ENCODE measurements at regions not wholly inside any gene's neighbourhood (a gene's known extent, or its start where the extent isn't known, plus 50 kb on each side); places are given as distances from the start of the nearest gene placed in this dataset.

GRCh38 chr11:109480251-109480650 is 58.3 kb downstream of the C11orf87 start:
- Histone ChIP-seq H3K27me3 (ENCODE audit: insufficient read depth) (no peaks in the 10 kb centered on the region), H3K36me3 (replicated peaks in 1 of 2; ENCODE audit: control insufficient read depth in 1 of 2, insufficient read depth in 2 of 2, low read length in 1 of 2) (no peaks in the 10 kb centered on the region), H3K27ac (ENCODE audit: low read depth in 2 of 2, low read length in 1 of 2) (no peak overlapping the region), H3K9me2 (no peaks in the 10 kb centered on the region), H2AFZ (ENCODE audit: low read depth) (no peak overlapping the region), H3K4me1 (ENCODE audit: control insufficient read depth in 1 of 2, insufficient read depth in 2 of 2, low read depth in 1 of 2, low read length in 1 of 2) (no peaks in the 10 kb centered on the region), H3K79me2 (ENCODE audit: insufficient read depth) (no peaks in the 10 kb centered on the region), H3K9ac (no peak overlapping the region), H3K9me3 (no peaks in the 10 kb centered on the region), H3F3A (replicated peaks; ENCODE audit: insufficient read depth) (no peaks in the 10 kb centered on the region), H4K20me1 (ENCODE audit: insufficient read depth) (no peaks in the 10 kb centered on the region), H3K4me3 (ENCODE audit: low read depth in 2 of 2, low read length in 1 of 2) (no peak overlapping the region), H3K4me2 (no peak overlapping the region)
- POLR2A ChIA-PET = no interaction called here
- TF ChIP-seq TEAD4 (IDR thresholded peaks at IDR 0.05; ENCODE audit: borderline replicate concordance, insufficient read depth) (no peak), EP300 (IDR thresholded peaks at IDR 0.05; ENCODE audit: borderline replicate concordance in 1 of 2, low read depth in 1 of 2, low read length in 1 of 2) (no peak), IRF3 (IDR thresholded peaks at IDR 0.05; ENCODE audit: low read depth, low read length) (no peak), YY1 (IDR thresholded peaks at IDR 0.05; ENCODE audit: low read depth) (no peak), RCOR1 (IDR thresholded peaks at IDR 0.05; ENCODE audit: low read length) (no peak), CTCF (IDR thresholded peaks at IDR 0.05) (no peak), MXI1 (IDR thresholded peaks at IDR 0.05; ENCODE audit: low read depth, low read length) (no peak), SIN3A (IDR thresholded peaks at IDR 0.05; ENCODE audit: borderline replicate concordance, low read depth, low read length) (no peak), FOXJ3 (CRISPR knock-in tag; IDR thresholded peaks at IDR 0.05) (no peak), MEF2A (IDR thresholded peaks at IDR 0.05; ENCODE audit: borderline replicate concordance, low read depth) (no peak), JUND (IDR thresholded peaks at IDR 0.05) (no peak), POLR2AphosphoS5 (IDR thresholded peaks at IDR 0.05; ENCODE audit: low read depth, low read length) (no peak)
- TF ChIP-seq, protein P1, sequence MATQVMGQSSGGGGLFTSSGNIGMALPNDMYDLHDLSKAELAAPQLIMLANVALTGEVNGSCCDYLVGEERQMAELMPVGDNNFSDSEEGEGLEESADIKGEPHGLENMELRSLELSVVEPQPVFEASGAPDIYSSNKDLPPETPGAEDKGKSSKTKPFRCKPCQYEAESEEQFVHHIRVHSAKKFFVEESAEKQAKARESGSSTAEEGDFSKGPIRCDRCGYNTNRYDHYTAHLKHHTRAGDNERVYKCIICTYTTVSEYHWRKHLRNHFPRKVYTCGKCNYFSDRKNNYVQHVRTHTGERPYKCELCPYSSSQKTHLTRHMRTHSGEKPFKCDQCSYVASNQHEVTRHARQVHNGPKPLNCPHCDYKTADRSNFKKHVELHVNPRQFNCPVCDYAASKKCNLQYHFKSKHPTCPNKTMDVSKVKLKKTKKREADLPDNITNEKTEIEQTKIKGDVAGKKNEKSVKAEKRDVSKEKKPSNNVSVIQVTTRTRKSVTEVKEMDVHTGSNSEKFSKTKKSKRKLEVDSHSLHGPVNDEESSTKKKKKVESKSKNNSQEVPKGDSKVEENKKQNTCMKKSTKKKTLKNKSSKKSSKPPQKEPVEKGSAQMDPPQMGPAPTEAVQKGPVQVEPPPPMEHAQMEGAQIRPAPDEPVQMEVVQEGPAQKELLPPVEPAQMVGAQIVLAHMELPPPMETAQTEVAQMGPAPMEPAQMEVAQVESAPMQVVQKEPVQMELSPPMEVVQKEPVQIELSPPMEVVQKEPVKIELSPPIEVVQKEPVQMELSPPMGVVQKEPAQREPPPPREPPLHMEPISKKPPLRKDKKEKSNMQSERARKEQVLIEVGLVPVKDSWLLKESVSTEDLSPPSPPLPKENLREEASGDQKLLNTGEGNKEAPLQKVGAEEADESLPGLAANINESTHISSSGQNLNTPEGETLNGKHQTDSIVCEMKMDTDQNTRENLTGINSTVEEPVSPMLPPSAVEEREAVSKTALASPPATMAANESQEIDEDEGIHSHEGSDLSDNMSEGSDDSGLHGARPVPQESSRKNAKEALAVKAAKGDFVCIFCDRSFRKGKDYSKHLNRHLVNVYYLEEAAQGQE (IDR thresholded peaks at IDR 0.05; ENCODE audit: low read depth, low read length) = no peak
- TF ChIP-seq, protein P2, sequence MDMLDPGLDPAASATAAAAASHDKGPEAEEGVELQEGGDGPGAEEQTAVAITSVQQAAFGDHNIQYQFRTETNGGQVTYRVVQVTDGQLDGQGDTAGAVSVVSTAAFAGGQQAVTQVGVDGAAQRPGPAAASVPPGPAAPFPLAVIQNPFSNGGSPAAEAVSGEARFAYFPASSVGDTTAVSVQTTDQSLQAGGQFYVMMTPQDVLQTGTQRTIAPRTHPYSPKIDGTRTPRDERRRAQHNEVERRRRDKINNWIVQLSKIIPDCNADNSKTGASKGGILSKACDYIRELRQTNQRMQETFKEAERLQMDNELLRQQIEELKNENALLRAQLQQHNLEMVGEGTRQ (IDR thresholded peaks at IDR 0.05; ENCODE audit: borderline replicate concordance, low read depth, low read length) = no peak
- CTCF ChIA-PET = no interaction called here
- no peak for DNase-seq
- 45% methylated on average over 5 of the region's 6 CpGs for WGBS (ENCODE audit: low lambda C conversion rate)

Data from SK-N-SH (cell line).